ENCODE measurements at regions not wholly inside any gene's neighbourhood (a gene's known extent, or its start where the extent isn't known, plus 50 kb on each side); places are given as distances from the start of the nearest gene placed in this dataset.
"Not testable (repeated sequence)": the region's sequence is repeated elsewhere in the genome, so short reads cannot be mapped to it uniquely, and the experiment has no call there.

DNA sequence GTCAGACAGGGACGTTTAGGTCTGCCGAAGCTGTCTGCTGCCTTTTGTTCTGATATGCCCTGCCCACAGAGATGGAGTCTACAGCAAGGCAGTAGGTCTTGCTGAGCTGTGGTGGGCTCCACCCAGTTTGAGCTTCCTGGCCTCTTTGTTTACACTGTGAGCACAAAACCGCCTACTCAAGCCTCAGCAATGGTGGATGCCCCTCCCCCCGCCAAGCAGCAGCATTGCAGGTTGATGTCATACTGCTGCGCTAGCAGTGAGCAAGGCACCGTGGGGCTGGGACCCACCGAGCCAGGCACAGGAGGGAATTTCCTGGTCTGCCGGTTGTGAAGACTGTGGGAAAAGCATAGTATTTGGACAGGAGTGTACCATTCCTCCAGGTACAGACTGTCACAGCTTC, 233.1 kb downstream of the ATPSCKMT start:
- not testable (repeated sequence) for TF ChIP-seq ZNF565 (CRISPR knock-in tag; conservative IDR thresholded peaks at IDR 0.05; ENCODE audit: low read depth); PPARA (CRISPR knock-in tag; IDR thresholded peaks at IDR 0.05; ENCODE audit: borderline replicate concordance); ZFP3 (CRISPR knock-in tag; IDR thresholded peaks at IDR 0.05); ZNF8 (CRISPR knock-in tag; IDR thresholded peaks at IDR 0.05)
- TF ChIP-seq, protein P1, sequence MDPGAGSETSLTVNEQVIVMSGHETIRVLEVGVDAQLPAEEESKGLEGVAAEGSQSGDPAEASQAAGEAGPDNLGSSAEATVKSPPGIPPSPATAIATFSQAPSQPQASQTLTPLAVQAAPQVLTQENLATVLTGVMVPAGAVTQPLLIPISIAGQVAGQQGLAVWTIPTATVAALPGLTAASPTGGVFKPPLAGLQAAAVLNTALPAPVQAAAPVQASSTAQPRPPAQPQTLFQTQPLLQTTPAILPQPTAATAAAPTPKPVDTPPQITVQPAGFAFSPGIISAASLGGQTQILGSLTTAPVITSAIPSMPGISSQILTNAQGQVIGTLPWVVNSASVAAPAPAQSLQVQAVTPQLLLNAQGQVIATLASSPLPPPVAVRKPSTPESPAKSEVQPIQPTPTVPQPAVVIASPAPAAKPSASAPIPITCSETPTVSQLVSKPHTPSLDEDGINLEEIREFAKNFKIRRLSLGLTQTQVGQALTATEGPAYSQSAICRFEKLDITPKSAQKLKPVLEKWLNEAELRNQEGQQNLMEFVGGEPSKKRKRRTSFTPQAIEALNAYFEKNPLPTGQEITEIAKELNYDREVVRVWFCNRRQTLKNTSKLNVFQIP (CRISPR knock-in tag; IDR thresholded peaks at IDR 0.05; ENCODE audit: borderline replicate concordance, low read depth) = not testable (repeated sequence)

Measured in SK-N-SH treated with all-trans-retinoic acid at 6 μM for 48 hours (cell line).